ENCODE measurements at regions not wholly inside any gene's neighbourhood (a gene's known extent, or its start where the extent isn't known, plus 50 kb on each side); places are given as distances from the start of the nearest gene placed in this dataset.

GRCh38 chr3:115476472-115476871, 146.8 kb upstream of the GAP43 start:
- no peak for DNase-seq

- no peak for DNase-seq
These were observed 145.0 kb upstream of the GAP43 start for GRCh38 chr3:115478359-115478758.

- no peak for DNase-seq
These were observed 136.4 kb upstream of the GAP43 start for GRCh38 chr3:115486880-115487279.

GRCh38 chr3:115487968-115488367, 135.3 kb upstream of the GAP43 start:
- no peak for DNase-seq

- no peak for DNase-seq
These were observed 134.9 kb upstream of the GAP43 start for GRCh38 chr3:115488409-115488808.

- no peak for DNase-seq
These were observed 128.5 kb upstream of the GAP43 start for GRCh38 chr3:115494826-115495225.

GRCh38 chr3:115498421-115498820, 124.9 kb upstream of the GAP43 start:
- DNase-seq, result no peak

GRCh38 chr3:115498898-115499297, 124.4 kb upstream of the GAP43 start:
- no peak for DNase-seq

- no peak for DNase-seq
These were observed 123.6 kb upstream of the GAP43 start for GRCh38 chr3:115499666-115500065.

GRCh38 chr3:115500795-115501194, 122.5 kb upstream of the GAP43 start:
- DNase-seq, result no peak

GRCh38 chr3:115502128-115502527, 121.2 kb upstream of the GAP43 start:
- no peak for DNase-seq

GRCh38 chr3:115503394-115503793, 119.9 kb upstream of the GAP43 start:
- no peak for DNase-seq

GRCh38 chr3:115508562-115508961, 114.7 kb upstream of the GAP43 start:
- DNase-seq, result no peak

- DNase-seq, result peak; percentile 6 to 16
These were observed 110.5 kb upstream of the GAP43 start for GRCh38 chr3:115512565-115513415.

- DNase-seq, result no peak
These were observed 109.9 kb upstream of the GAP43 start for GRCh38 chr3:115513416-115513800.

- DNase-seq, result peak in 1 of 2 experiments; percentile 18
These were observed 105.8 kb upstream of the GAP43 start for GRCh38 chr3:115517457-115518050.

- no peak for DNase-seq
These were observed 105.0 kb upstream of the GAP43 start for GRCh38 chr3:115518100-115518852.

- no peak for DNase-seq
These were observed 103.1 kb upstream of the GAP43 start for GRCh38 chr3:115520241-115520640.

- no peak for DNase-seq
These were observed 102.6 kb upstream of the GAP43 start for GRCh38 chr3:115520651-115521245.

- no peak for DNase-seq
These were observed 99.9 kb upstream of the GAP43 start for GRCh38 chr3:115523458-115523857.

- no peak for DNase-seq
These were observed 98.8 kb upstream of the GAP43 start for GRCh38 chr3:115524549-115524948.

- no peak for DNase-seq
These were observed 97.6 kb upstream of the GAP43 start for GRCh38 chr3:115525731-115526130.

- no peak for DNase-seq
These were observed 90.1 kb upstream of the GAP43 start for GRCh38 chr3:115533218-115533617.

Measured in activated CD4-positive, alpha-beta T cell treated with anti-CD3 and anti-CD28 coated beads, Interleukin-2, amount 50 U/mL, for 48 hours (primary cell).